NAMALWA (cell line): ENCODE measurements at regions not wholly inside any gene's neighbourhood (a gene's known extent, or its start where the extent isn't known, plus 50 kb on each side); places are given as distances from the start of the nearest gene placed in this dataset.

Experiments used
- DNase-seq: peaks from one replicate; pipeline ENCODE4 v3.0.0-alpha.2; 2015; ENCODE audit warnings: low spot score

- no peak for DNase-seq
Observed at GRCh38 chr2:221347471-221347870, 224.6 kb downstream of the EPHA4 start.

GRCh38 chr2:221350616-221351015 is 221.5 kb downstream of the EPHA4 start:
- no peak for DNase-seq

GRCh38 chr2:221353201-221353600 is 218.9 kb downstream of the EPHA4 start:
- no peak for DNase-seq

- no peak for DNase-seq
Observed at GRCh38 chr2:221360312-221360711, 211.8 kb downstream of the EPHA4 start.

DNA sequence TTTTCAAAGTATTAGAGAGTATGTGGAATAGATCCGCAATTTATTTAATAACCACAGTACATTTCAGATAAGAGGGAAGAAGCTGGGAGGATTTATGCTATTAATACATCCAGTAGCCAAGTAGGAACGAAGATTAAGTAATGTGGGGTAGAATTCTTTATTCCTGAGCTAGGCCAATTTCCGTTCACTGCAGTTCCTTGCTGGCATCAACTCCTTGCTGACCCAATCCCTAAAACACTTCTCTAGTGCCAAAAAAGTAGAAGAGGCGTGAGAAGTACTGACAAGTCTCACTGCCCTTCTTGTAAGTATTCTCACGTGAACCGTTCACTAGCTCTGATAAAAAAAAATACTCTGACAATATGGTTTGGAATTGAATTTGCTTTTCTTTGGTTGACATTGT is 211.4 kb downstream of the EPHA4 start:
- no peak for DNase-seq

- DNase-seq, result no peak
Observed at GRCh38 chr2:221361633-221362032, 210.5 kb downstream of the EPHA4 start.

DNA sequence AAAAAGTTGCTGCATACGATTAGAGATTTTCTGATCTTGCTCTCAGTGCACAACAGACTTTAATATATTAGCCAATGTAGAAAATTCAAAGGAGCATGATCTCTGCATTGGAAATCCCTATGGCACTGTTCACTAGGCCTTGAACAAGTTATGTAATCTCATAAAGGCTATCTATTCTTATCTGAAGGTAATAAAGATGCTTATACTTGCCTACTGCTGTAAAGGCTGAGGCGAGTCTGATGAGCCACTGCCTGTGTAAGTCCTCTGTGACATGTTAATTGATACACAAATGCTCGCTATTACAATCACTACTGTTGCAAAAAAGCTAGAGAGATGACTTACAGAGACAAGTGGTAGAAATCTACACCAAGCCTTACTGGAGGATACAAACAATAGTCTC is 207.4 kb downstream of the EPHA4 start:
- DNase-seq, result no peak
